ENCODE measurements at regions not wholly inside any gene's neighbourhood (a gene's known extent, or its start where the extent isn't known, plus 50 kb on each side); places are given as distances from the start of the nearest gene placed in this dataset.

GRCh38 chr16:7101054-7101453 lies 231.6 kb upstream of the RBFOX1 start:
- Histone ChIP-seq H3K79me2 (ENCODE audit: low read length) (no peaks in the 10 kb centered on the region), H3K4me2 (ENCODE audit: low read length) (no peak overlapping the region), H3K27ac (ENCODE audit: low read length) (no peak overlapping the region), H3K4me1 (ENCODE audit: insufficient read depth, low read length) (no peaks in the 10 kb centered on the region), H3K4me3 (ENCODE audit: low read length) (no peak overlapping the region), H3K9me3 (ENCODE audit: low read length) (no peaks in the 10 kb centered on the region), H3F3A (ENCODE audit: low read length, unreplicated experiment) (no peaks in the 10 kb centered on the region), H3K27me3 (ENCODE audit: low read length) (no peaks in the 10 kb centered on the region), H4K20me1 (ENCODE audit: low read length) (no peaks in the 10 kb centered on the region), H3K9me2 (replicated peaks; ENCODE audit: low read length) (no peaks in the 10 kb centered on the region), H2AFZ (ENCODE audit: low read length) (no peak overlapping the region), H3K9ac (ENCODE audit: low read length) (no peak overlapping the region), H3K36me3 (ENCODE audit: low read depth, low read length) (no peaks in the 10 kb centered on the region)
- POLR2A ChIA-PET (ENCODE audit: unreplicated experiment), result no interaction called here
- TF ChIP-seq EZH2 (IDR thresholded peaks at IDR 0.05; ENCODE audit: low read length, unreplicated experiment), result no peak
- no peak for TF ChIP-seq EZH2phosphoT487 (IDR thresholded peaks at IDR 0.05; ENCODE audit: borderline replicate concordance, low read length)
- no peak for TF ChIP-seq CTCF (conservative IDR thresholded peaks at IDR 0.05; ENCODE audit: low read depth, low read length)
- DNase-seq, result no peak
- BruUV-seq (replicated peaks), result no TSS peak
- intact Hi-C loops (cut with micrococcal nuclease), result no loop called here
- CTCF ChIA-PET, result no interaction called here
- no peak for ATAC-seq

GRCh38 chr16:7097518-7097917 lies 235.1 kb upstream of the RBFOX1 start:
- Histone ChIP-seq H3K9me3 (ENCODE audit: low read length) (no peaks in the 10 kb centered on the region), H3K4me2 (ENCODE audit: low read length) (no peak overlapping the region), H4K20me1 (ENCODE audit: low read length) (no peaks in the 10 kb centered on the region), H3K36me3 (ENCODE audit: low read depth, low read length) (no peaks in the 10 kb centered on the region), H3K9ac (ENCODE audit: low read length) (no peak overlapping the region), H3K9me2 (replicated peaks; ENCODE audit: low read length) (no peaks in the 10 kb centered on the region), H2AFZ (ENCODE audit: low read length) (no peak overlapping the region), H3K4me3 (ENCODE audit: low read length) (no peak overlapping the region), H3K79me2 (ENCODE audit: low read length) (no peaks in the 10 kb centered on the region), H3K27ac (ENCODE audit: low read length) (no peak overlapping the region), H3K27me3 (ENCODE audit: low read length) (no peaks in the 10 kb centered on the region), H3F3A (ENCODE audit: low read length, unreplicated experiment) (no peaks in the 10 kb centered on the region), H3K4me1 (ENCODE audit: insufficient read depth, low read length) (no peaks in the 10 kb centered on the region)
- no TSS peak for BruUV-seq (replicated peaks)
- DNase-seq (no peak), ATAC-seq (no peak)
- ChIA-PET POLR2A (ENCODE audit: unreplicated experiment) (no interaction called here), CTCF (no interaction called here)
- TF ChIP-seq CTCF (conservative IDR thresholded peaks at IDR 0.05; ENCODE audit: low read depth, low read length), result no peak
- no peak for TF ChIP-seq EZH2phosphoT487 (IDR thresholded peaks at IDR 0.05; ENCODE audit: borderline replicate concordance, low read length)
- no peak for TF ChIP-seq EZH2 (IDR thresholded peaks at IDR 0.05; ENCODE audit: low read length, unreplicated experiment)
- intact Hi-C loops (cut with micrococcal nuclease), result no loop called here

- Histone ChIP-seq H3K9ac (ENCODE audit: low read length) (no peak overlapping the region), H3K27ac (ENCODE audit: low read length) (no peak overlapping the region), H3K27me3 (ENCODE audit: low read length) (no peaks in the 10 kb centered on the region), H3K9me2 (replicated peaks; ENCODE audit: low read length) (no peaks in the 10 kb centered on the region), H3K36me3 (ENCODE audit: low read depth, low read length) (no peaks in the 10 kb centered on the region), H3K79me2 (ENCODE audit: low read length) (no peaks in the 10 kb centered on the region), H3K4me1 (ENCODE audit: insufficient read depth, low read length) (no peaks in the 10 kb centered on the region), H3F3A (ENCODE audit: low read length, unreplicated experiment) (no peaks in the 10 kb centered on the region), H3K4me3 (ENCODE audit: low read length) (no peak overlapping the region), H4K20me1 (ENCODE audit: low read length) (no peaks in the 10 kb centered on the region), H3K4me2 (ENCODE audit: low read length) (no peak overlapping the region), H3K9me3 (ENCODE audit: low read length) (no peaks in the 10 kb centered on the region), H2AFZ (ENCODE audit: low read length) (no peak overlapping the region)
- no TSS peak for BruUV-seq (replicated peaks)
- ATAC-seq, result no peak
- TF ChIP-seq EZH2 (IDR thresholded peaks at IDR 0.05; ENCODE audit: low read length, unreplicated experiment) (no peak), CTCF (conservative IDR thresholded peaks at IDR 0.05; ENCODE audit: low read depth, low read length) (no peak), EZH2phosphoT487 (IDR thresholded peaks at IDR 0.05; ENCODE audit: borderline replicate concordance, low read length) (no peak)
- POLR2A ChIA-PET (ENCODE audit: unreplicated experiment), result no interaction called here
- no peak for DNase-seq
- CTCF ChIA-PET, result no interaction called here
- intact Hi-C loops (cut with micrococcal nuclease), result no loop called here
Observed at GRCh38 chr16:7093511-7093910, 239.1 kb upstream of the RBFOX1 start.
